ENCODE measurements at regions not wholly inside any gene's neighbourhood (a gene's known extent, or its start where the extent isn't known, plus 50 kb on each side); places are given as distances from the start of the nearest gene placed in this dataset.

GRCh38 chr4:127151941-127152340, 480.8 kb upstream of the INTU start:
- DNase-seq (ENCODE audit: low read depth) = no peak

GRCh38 chr4:127155116-127155515, 477.6 kb upstream of the INTU start:
- DNase-seq (ENCODE audit: low read depth) = no peak

GRCh38 chr4:127155555-127155954, 477.2 kb upstream of the INTU start:
- DNase-seq (ENCODE audit: low read depth) = no peak

- DNase-seq (ENCODE audit: low read depth) = no peak
Measured at GRCh38 chr4:127162741-127163140, 470.0 kb upstream of the INTU start.

- DNase-seq (ENCODE audit: low read depth) = no peak
Measured at GRCh38 chr4:127165971-127166370, 466.8 kb upstream of the INTU start.

GRCh38 chr4:127174201-127174600, 458.6 kb upstream of the INTU start:
- DNase-seq (ENCODE audit: low read depth) = no peak

GRCh38 chr4:127174616-127175015, 458.1 kb upstream of the INTU start:
- DNase-seq (ENCODE audit: low read depth) = no peak

GRCh38 chr4:127179256-127180087, 453.3 kb upstream of the INTU start:
- no peak for DNase-seq (ENCODE audit: low read depth)

- DNase-seq (ENCODE audit: low read depth) = no peak
Measured at GRCh38 chr4:127181001-127181400, 451.8 kb upstream of the INTU start.

GRCh38 chr4:127182687-127183086, 450.1 kb upstream of the INTU start:
- DNase-seq (ENCODE audit: low read depth) = no peak

- no peak for DNase-seq (ENCODE audit: low read depth)
Measured at GRCh38 chr4:127188847-127189246, 443.9 kb upstream of the INTU start.

GRCh38 chr4:127194281-127194680, 438.5 kb upstream of the INTU start:
- DNase-seq (ENCODE audit: low read depth) = no peak

- DNase-seq (ENCODE audit: low read depth) = no peak
Measured at GRCh38 chr4:127196655-127197352, 436.0 kb upstream of the INTU start.

GRCh38 chr4:127203562-127204200, 429.1 kb upstream of the INTU start:
- no peak for DNase-seq (ENCODE audit: low read depth)

GRCh38 chr4:127204322-127204721, 428.4 kb upstream of the INTU start:
- DNase-seq (ENCODE audit: low read depth) = no peak

GRCh38 chr4:127209580-127210095, 423.1 kb upstream of the INTU start:
- no peak for DNase-seq (ENCODE audit: low read depth)

- DNase-seq (ENCODE audit: low read depth) = no peak
Measured at GRCh38 chr4:127210893-127211649, 421.7 kb upstream of the INTU start.

GRCh38 chr4:127211650-127212560, 420.9 kb upstream of the INTU start:
- no peak for DNase-seq (ENCODE audit: low read depth)

GRCh38 chr4:127212701-127213100, 420.1 kb upstream of the INTU start:
- no peak for DNase-seq (ENCODE audit: low read depth)

- DNase-seq (ENCODE audit: low read depth) = no peak
Measured at GRCh38 chr4:127214016-127214415, 418.7 kb upstream of the INTU start.

GRCh38 chr4:127214931-127215330, 417.8 kb upstream of the INTU start:
- no peak for DNase-seq (ENCODE audit: low read depth)

Measured in activated T-cell treated with anti-CD3 and anti-CD28 coated beads for 24 hours (primary cell).